Ishikawa (cell line): ENCODE measurements at regions not wholly inside any gene's neighbourhood (a gene's known extent, or its start where the extent isn't known, plus 50 kb on each side); places are given as distances from the start of the nearest gene placed in this dataset.

Source experiments
- EP300 ChIP-seq: IDR thresholded peaks from 2 replicates; pipeline ENCODE4 v1.6.1; 2012; ENCODE audit warnings: borderline replicate concordance
- FOXM1 ChIP-seq: IDR thresholded peaks from 2 replicates; pipeline ENCODE4 v1.6.1; 2012; ENCODE audit warnings: low read depth, borderline replicate concordance
- REST ChIP-seq: IDR thresholded peaks from 2 replicates; pipeline ENCODE4 v1.6.1; 2012; ENCODE audit warnings: low read depth, mild to moderate bottlenecking
- USF1 ChIP-seq: IDR thresholded peaks from 2 replicates; pipeline ENCODE4 v1.6.1; 2012
- YY1 ChIP-seq: IDR thresholded peaks from 2 replicates; pipeline ENCODE4 v1.6.1; 2012; ENCODE audit warnings: low read depth

GRCh38 chr11:26021017-26021416 lies 310.9 kb upstream of the ANO3 start:
- TF ChIP-seq FOXM1, result no peak
- no peak for TF ChIP-seq REST
- no peak for TF ChIP-seq USF1
- no peak for TF ChIP-seq YY1
- no peak for TF ChIP-seq EP300
